ENCODE measurements at regions not wholly inside any gene's neighbourhood (a gene's known extent, or its start where the extent isn't known, plus 50 kb on each side); places are given as distances from the start of the nearest gene placed in this dataset.

DNA sequence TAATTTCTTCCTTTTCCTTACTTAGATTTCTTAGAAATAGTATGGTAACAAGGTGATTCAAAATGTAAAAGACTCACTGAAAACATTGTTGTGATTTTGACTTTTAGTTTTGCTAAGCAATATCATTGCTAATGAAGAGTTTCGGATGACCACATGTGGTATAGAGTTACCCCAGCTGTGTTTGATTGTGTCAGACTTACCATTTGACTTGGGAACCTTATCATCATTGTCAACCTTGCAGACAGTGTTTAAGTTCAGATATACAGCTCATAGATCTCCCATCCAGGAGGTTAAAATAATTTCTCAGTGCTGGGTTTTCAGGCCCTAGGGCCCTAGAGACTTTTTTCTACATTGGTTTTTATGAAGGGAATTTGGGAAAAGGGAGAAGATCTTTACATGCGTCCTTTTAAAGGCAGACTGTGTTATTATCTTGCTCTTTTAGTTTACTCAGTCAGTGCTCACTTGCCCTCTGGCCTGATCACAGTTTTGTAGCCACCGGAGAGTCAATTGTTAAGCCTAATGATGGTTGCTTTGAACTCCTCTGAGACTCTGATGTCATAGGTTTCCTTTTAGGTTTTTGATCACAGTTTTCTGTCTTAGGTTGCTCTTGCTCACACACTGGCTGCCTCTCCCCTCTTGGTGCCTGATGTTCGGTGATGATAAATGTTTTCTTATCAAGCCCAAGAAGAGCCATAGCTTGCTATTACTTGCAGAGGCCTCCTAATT is 133.5 kb upstream of the ZPLD1 start:
- H4K20me1 ChIP-seq (ENCODE audit: insufficient read depth) = no peaks in the 10 kb centered on the region
- H3K4me1 ChIP-seq (ENCODE audit: low read depth, poor library complexity, severe bottlenecking) = peaks cover 51% of the 10 kb centered on the region
- H3K27me3 ChIP-seq (ENCODE audit: insufficient read depth, low read depth) = no peaks in the 10 kb centered on the region
- H3K79me2 ChIP-seq (ENCODE audit: insufficient read depth, low read depth) = no peaks in the 10 kb centered on the region
- TF ChIP-seq CTCF (conservative IDR thresholded peaks at IDR 0.05; ENCODE audit: low read depth, low read length) = no peak
- H2AFZ ChIP-seq (ENCODE audit: low read depth) = peak overlapping the region; percentile 72
- H3K9ac ChIP-seq = peak overlapping the region; percentile 43; the same call in 1 of the 2 replicates
- H3K4me3 ChIP-seq (IDR thresholded peaks at IDR 0.05; ENCODE audit: insufficient read depth, low read depth, low read length) = peak overlapping the region; percentile 50
- H3K27ac ChIP-seq = peak overlapping the region; percentile 83
- H3K36me3 ChIP-seq (ENCODE audit: insufficient read depth) = no peaks in the 10 kb centered on the region
- H3K4me2 ChIP-seq = peak overlapping the region; percentile 78

GRCh38 chr3:102302020-102302419 is 132.8 kb upstream of the ZPLD1 start:
- TF ChIP-seq CTCF (conservative IDR thresholded peaks at IDR 0.05; ENCODE audit: low read depth, low read length) = no peak
- H3K9ac ChIP-seq = peak overlapping the region; percentile 43; the same call in 1 of the 2 replicates
- peak overlapping the region; percentile 83 for H3K27ac ChIP-seq
- H3K36me3 ChIP-seq (ENCODE audit: insufficient read depth) = no peaks in the 10 kb centered on the region
- H3K4me2 ChIP-seq = peak overlapping the region; percentile 78
- H3K4me3 ChIP-seq (IDR thresholded peaks at IDR 0.05; ENCODE audit: insufficient read depth, low read depth, low read length) = peak overlapping the region; percentile 39
- H3K4me1 ChIP-seq (ENCODE audit: low read depth, poor library complexity, severe bottlenecking) = peaks cover 48% of the 10 kb centered on the region
- no peaks in the 10 kb centered on the region for H3K79me2 ChIP-seq (ENCODE audit: insufficient read depth, low read depth)
- H4K20me1 ChIP-seq (ENCODE audit: insufficient read depth) = no peaks in the 10 kb centered on the region
- H2AFZ ChIP-seq (ENCODE audit: low read depth) = peak overlapping the region; percentile 72
- H3K27me3 ChIP-seq (ENCODE audit: insufficient read depth, low read depth) = no peaks in the 10 kb centered on the region

- H3K79me2 ChIP-seq (ENCODE audit: insufficient read depth, low read depth) = no peaks in the 10 kb centered on the region
- H3K27me3 ChIP-seq (ENCODE audit: insufficient read depth, low read depth) = no peaks in the 10 kb centered on the region
- peaks cover 37% of the 10 kb centered on the region for H3K4me1 ChIP-seq (ENCODE audit: low read depth, poor library complexity, severe bottlenecking)
- TF ChIP-seq CTCF (conservative IDR thresholded peaks at IDR 0.05; ENCODE audit: low read depth, low read length) = no peak
- no peak overlapping the region for H3K9ac ChIP-seq
- H4K20me1 ChIP-seq (ENCODE audit: insufficient read depth) = no peaks in the 10 kb centered on the region
- no peaks in the 10 kb centered on the region for H3K36me3 ChIP-seq (ENCODE audit: insufficient read depth)
- no peak overlapping the region for H3K4me3 ChIP-seq (IDR thresholded peaks at IDR 0.05; ENCODE audit: insufficient read depth, low read depth, low read length)
- H3K4me2 ChIP-seq = no peak overlapping the region
- H3K27ac ChIP-seq = no peak overlapping the region
- no peak overlapping the region for H2AFZ ChIP-seq (ENCODE audit: low read depth)
These were observed 130.3 kb upstream of the ZPLD1 start for GRCh38 chr3:102304550-102304949.

GRCh38 chr3:102307442-102307841 is 127.4 kb upstream of the ZPLD1 start:
- no peak overlapping the region for H2AFZ ChIP-seq (ENCODE audit: low read depth)
- no peaks in the 10 kb centered on the region for H4K20me1 ChIP-seq (ENCODE audit: insufficient read depth)
- H3K4me1 ChIP-seq (ENCODE audit: low read depth, poor library complexity, severe bottlenecking) = peaks cover 8% of the 10 kb centered on the region
- no peak overlapping the region for H3K9ac ChIP-seq
- no peaks in the 10 kb centered on the region for H3K27me3 ChIP-seq (ENCODE audit: insufficient read depth, low read depth)
- no peak overlapping the region for H3K4me3 ChIP-seq (IDR thresholded peaks at IDR 0.05; ENCODE audit: insufficient read depth, low read depth, low read length)
- no peaks in the 10 kb centered on the region for H3K36me3 ChIP-seq (ENCODE audit: insufficient read depth)
- no peak overlapping the region for H3K4me2 ChIP-seq
- TF ChIP-seq CTCF (conservative IDR thresholded peaks at IDR 0.05; ENCODE audit: low read depth, low read length) = no peak
- H3K27ac ChIP-seq = no peak overlapping the region
- H3K79me2 ChIP-seq (ENCODE audit: insufficient read depth, low read depth) = no peaks in the 10 kb centered on the region
